ENCODE measurements at regions not wholly inside any gene's neighbourhood (a gene's known extent, or its start where the extent isn't known, plus 50 kb on each side); places are given as distances from the start of the nearest gene placed in this dataset.

GRCh38 chr16:79366635-79367034 lies 233.9 kb downstream of the MAF start:
- TF ChIP-seq CTCF (IDR thresholded peaks at IDR 0.05; ENCODE audit: poor library complexity) = no peak
- no peak for TF ChIP-seq EZH2 (IDR thresholded peaks at IDR 0.05; ENCODE audit: borderline replicate concordance)
- no peak for TF ChIP-seq EZH2phosphoT487 (IDR thresholded peaks at IDR 0.05; ENCODE audit: low read depth, severe bottlenecking, unreplicated experiment)
